ENCODE measurements at regions not wholly inside any gene's neighbourhood (a gene's known extent, or its start where the extent isn't known, plus 50 kb on each side); places are given as distances from the start of the nearest gene placed in this dataset.

DNA sequence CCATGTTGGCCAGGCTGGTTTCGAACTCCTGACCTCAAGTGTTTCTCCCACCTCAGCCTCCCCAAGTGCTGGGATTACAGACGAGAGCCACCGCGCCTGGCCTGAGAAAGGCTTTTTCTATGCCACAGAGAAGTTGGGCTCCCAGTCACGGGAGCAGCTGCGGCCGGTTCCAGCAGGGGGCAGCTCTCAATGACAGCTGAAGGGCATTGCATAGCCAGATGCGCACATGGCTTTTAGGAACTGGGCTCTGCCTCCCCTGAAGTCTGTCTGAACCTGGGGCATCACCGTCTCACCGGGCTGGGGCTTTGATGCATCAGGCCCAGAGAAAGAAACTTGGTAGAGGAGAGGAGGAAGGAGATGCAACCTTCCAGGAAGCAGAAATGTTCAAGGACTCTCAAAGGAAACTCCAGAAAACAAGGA is 84.2 kb upstream of the LAPTM4A start:
- DNase-seq (ENCODE audit: low read depth in 1 of 2, low spot score in 1 of 2) = peak; percentile 23 to 73
- Histone ChIP-seq H3K27ac (replicated peaks) (no peak overlapping the region), H3K4me3 (replicated peaks; ENCODE audit: insufficient read depth, low read length) (no peak overlapping the region), H3K27me3 (ENCODE audit: insufficient read depth, poor library complexity, severe bottlenecking) (no peaks in the 10 kb centered on the region)
- TF ChIP-seq, protein P1, sequence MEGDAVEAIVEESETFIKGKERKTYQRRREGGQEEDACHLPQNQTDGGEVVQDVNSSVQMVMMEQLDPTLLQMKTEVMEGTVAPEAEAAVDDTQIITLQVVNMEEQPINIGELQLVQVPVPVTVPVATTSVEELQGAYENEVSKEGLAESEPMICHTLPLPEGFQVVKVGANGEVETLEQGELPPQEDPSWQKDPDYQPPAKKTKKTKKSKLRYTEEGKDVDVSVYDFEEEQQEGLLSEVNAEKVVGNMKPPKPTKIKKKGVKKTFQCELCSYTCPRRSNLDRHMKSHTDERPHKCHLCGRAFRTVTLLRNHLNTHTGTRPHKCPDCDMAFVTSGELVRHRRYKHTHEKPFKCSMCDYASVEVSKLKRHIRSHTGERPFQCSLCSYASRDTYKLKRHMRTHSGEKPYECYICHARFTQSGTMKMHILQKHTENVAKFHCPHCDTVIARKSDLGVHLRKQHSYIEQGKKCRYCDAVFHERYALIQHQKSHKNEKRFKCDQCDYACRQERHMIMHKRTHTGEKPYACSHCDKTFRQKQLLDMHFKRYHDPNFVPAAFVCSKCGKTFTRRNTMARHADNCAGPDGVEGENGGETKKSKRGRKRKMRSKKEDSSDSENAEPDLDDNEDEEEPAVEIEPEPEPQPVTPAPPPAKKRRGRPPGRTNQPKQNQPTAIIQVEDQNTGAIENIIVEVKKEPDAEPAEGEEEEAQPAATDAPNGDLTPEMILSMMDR (IDR thresholded peaks at IDR 0.05; ENCODE audit: insufficient read depth, low read length) = peak; percentile 77
- no peak for TF ChIP-seq POLR2AphosphoS5 (IDR thresholded peaks at IDR 0.05; ENCODE audit: low read depth)

DNA sequence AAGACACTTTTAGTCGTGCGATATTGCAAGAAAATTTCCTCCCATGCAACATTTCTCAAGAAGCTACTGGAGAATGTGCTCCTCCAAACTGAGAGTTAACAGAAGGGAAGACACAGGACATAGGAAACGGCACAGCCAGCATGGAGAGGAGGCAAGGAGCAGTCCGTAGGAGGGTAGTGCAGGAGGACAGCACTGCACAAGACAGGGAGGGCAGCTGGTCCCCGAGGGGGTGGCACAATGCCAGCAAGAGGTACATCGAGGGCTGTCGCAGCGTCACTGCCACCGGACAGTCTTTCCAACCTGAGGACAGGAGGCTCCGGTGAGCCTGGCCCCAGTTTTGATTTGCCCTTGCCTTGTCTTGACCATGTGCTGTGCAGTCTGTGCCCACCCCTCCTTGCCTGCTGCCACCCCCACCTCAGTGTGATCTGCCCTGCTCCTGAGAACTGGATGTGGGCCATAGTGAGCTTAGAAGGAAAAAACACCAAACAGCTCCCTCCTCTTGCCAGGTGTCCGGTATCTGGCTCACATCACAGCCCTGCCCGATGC is 81.6 kb upstream of the LAPTM4A start:
- no peak overlapping the region for H3K27ac ChIP-seq (replicated peaks)
- TF ChIP-seq, protein P1 (IDR thresholded peaks at IDR 0.05; ENCODE audit: insufficient read depth, low read length) = no peak
- TF ChIP-seq SPI1 (IDR thresholded peaks at IDR 0.05; ENCODE audit: borderline replicate concordance, low read depth) (no peak), POLR2AphosphoS5 (IDR thresholded peaks at IDR 0.05; ENCODE audit: low read depth) (no peak), GABPA (IDR thresholded peaks at IDR 0.05; ENCODE audit: low read depth) (no peak)
- TF ChIP-seq, protein P2, sequence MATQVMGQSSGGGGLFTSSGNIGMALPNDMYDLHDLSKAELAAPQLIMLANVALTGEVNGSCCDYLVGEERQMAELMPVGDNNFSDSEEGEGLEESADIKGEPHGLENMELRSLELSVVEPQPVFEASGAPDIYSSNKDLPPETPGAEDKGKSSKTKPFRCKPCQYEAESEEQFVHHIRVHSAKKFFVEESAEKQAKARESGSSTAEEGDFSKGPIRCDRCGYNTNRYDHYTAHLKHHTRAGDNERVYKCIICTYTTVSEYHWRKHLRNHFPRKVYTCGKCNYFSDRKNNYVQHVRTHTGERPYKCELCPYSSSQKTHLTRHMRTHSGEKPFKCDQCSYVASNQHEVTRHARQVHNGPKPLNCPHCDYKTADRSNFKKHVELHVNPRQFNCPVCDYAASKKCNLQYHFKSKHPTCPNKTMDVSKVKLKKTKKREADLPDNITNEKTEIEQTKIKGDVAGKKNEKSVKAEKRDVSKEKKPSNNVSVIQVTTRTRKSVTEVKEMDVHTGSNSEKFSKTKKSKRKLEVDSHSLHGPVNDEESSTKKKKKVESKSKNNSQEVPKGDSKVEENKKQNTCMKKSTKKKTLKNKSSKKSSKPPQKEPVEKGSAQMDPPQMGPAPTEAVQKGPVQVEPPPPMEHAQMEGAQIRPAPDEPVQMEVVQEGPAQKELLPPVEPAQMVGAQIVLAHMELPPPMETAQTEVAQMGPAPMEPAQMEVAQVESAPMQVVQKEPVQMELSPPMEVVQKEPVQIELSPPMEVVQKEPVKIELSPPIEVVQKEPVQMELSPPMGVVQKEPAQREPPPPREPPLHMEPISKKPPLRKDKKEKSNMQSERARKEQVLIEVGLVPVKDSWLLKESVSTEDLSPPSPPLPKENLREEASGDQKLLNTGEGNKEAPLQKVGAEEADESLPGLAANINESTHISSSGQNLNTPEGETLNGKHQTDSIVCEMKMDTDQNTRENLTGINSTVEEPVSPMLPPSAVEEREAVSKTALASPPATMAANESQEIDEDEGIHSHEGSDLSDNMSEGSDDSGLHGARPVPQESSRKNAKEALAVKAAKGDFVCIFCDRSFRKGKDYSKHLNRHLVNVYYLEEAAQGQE (IDR thresholded peaks at IDR 0.05; ENCODE audit: insufficient replicate concordance, low read depth) = no peak
- DNase-seq (ENCODE audit: low read depth in 1 of 2, low spot score in 1 of 2) = no peak

DNA sequence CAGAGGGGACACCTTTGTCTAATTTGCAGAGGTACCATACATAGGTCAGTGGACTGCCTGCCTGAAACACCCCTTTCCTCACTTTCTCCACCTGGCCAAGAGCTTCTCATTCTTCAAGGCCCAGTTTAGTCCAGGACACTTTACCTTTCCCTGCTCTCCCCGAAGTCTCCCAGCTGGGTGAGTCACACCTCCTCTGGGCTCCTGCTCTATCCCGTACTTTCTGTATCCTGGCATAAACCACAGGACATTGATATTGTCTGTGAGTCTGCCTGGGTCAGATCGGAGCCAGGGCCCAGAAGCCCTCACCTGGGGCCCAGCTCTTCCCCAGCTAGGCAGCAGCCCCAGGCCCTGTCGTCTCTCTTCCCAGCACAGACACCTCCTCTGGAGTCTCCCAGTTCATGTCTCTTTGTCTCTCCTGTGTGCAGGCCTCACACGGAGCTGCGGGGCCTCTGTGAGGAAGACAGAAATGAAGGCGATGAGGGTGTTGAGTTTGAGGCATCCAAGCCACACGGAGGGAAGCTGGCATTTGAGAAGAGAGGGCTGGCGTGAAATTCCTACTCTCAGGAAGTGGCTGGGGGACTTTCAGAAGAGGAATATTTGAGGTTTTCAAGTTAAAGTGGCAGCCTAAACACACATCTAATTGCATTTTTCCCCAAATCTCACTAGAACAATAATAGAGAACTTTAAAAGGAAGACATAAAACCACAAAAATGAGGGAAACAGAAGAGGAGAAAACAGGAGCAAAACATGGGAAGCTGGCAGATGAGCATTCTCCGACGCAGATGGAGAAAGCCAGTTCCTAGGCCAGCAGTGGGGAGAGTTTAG is 79.6 kb upstream of the LAPTM4A start:
- TF ChIP-seq, protein P1 (IDR thresholded peaks at IDR 0.05; ENCODE audit: insufficient read depth, low read length) = no peak
- TF ChIP-seq, protein P2 (IDR thresholded peaks at IDR 0.05; ENCODE audit: insufficient replicate concordance, low read depth) = no peak
- no peak for TF ChIP-seq GABPA (IDR thresholded peaks at IDR 0.05; ENCODE audit: low read depth)
- no peak for TF ChIP-seq SPI1 (IDR thresholded peaks at IDR 0.05; ENCODE audit: borderline replicate concordance, low read depth)
- TF ChIP-seq POLR2AphosphoS5 (IDR thresholded peaks at IDR 0.05; ENCODE audit: low read depth) = no peak
- Histone ChIP-seq H3K27ac (replicated peaks) (no peak overlapping the region), H3K27me3 (ENCODE audit: insufficient read depth, poor library complexity, severe bottlenecking) (no peaks in the 10 kb centered on the region), H3K4me3 (replicated peaks; ENCODE audit: insufficient read depth, low read length) (no peak overlapping the region)
- no peak for DNase-seq (ENCODE audit: low read depth in 1 of 2, low spot score in 1 of 2)

More for the DNA sequence above, 81.6 kb upstream of the LAPTM4A start:
- no peaks in the 10 kb centered on the region for H3K27me3 ChIP-seq (ENCODE audit: insufficient read depth, poor library complexity, severe bottlenecking)
- H3K4me3 ChIP-seq (replicated peaks; ENCODE audit: insufficient read depth, low read length) = no peak overlapping the region
